HEK293 (cell line): ENCODE measurements at regions not wholly inside any gene's neighbourhood (a gene's known extent, or its start where the extent isn't known, plus 50 kb on each side); places are given as distances from the start of the nearest gene placed in this dataset.
"Not testable (repeated sequence)": the region's sequence is repeated elsewhere in the genome, so short reads cannot be mapped to it uniquely, and the experiment has no call there.

Experiments used
- CTCF ChIA-PET: fragments of 350-600 bp; formaldehyde crosslinking; extraction: SDS; loops from one replicate; lab custom pipeline; 2021; ENCODE audit warnings: antibody characterized with exemption; lab: Yijun Ruan, JAX
- POLR2A ChIA-PET: fragments of 300-600 bp; formaldehyde crosslinking; extraction: SDS; loops from one replicate; lab custom pipeline; 2020; ENCODE audit warnings: antibody characterized with exemption, inconsistent platforms; lab: Yijun Ruan, JAX
- H3K27ac ChIP-seq: fragments of 200-500 bp; sonication (Bioruptor generic); 2 replicates; pipeline ENCODE4 v1.5.1; 2014; ENCODE audit warnings: low read depth, low read length, control low read depth, inconsistent platforms; ENCODE audit errors: extremely low read depth
- H3K36me3 ChIP-seq, 2 experiments: fragments of 200-500 bp in 1 of 2; sonication (Bioruptor generic) in 1 of 2; 1 replicate in 1 of 2; 2 replicates in 1 of 2; pipeline ENCODE4 v1.5.1; 2014 to 2017; ENCODE audit warnings: inconsistent platforms in 2 of 2, low read length in 2 of 2; ENCODE audit not compliant: control insufficient read depth in 2 of 2, insufficient read depth in 1 of 2
- H3K4me1 ChIP-seq: fragments of 200-500 bp; sonication (Bioruptor generic); 2 replicates; pipeline ENCODE4 v1.5.1; 2014; ENCODE audit warnings: mild to moderate bottlenecking, low read length, inconsistent platforms; ENCODE audit not compliant: control insufficient read depth, insufficient read depth
- H3K4me3 ChIP-seq: 2 replicates; pipeline ENCODE4 v1.5.1; 2011; ENCODE audit warnings: low read depth, mild to moderate bottlenecking, control low read depth, low read length, moderate library complexity
- H3K9me3 ChIP-seq: fragments of 200-500 bp; sonication (Bioruptor generic); 2 replicates; pipeline ENCODE4 v1.5.1; 2014; ENCODE audit warnings: low read depth, low read length, inconsistent platforms; ENCODE audit not compliant: control insufficient read depth, insufficient read depth
- EGR2 ChIP-seq: fragments of 450-650 bp; formaldehyde crosslinking; IDR thresholded peaks from 2 replicates; pipeline ENCODE4 v1.5.1; 2016; ENCODE audit warnings: low read depth, missing biosample characterization, missing genetic modification characterization
- GLIS2 ChIP-seq: fragments of 450-650 bp; formaldehyde crosslinking; IDR thresholded peaks from 2 replicates; pipeline ENCODE4 v1.5.1; 2016; ENCODE audit warnings: missing biosample characterization, missing genetic modification characterization
- ZBTB1 ChIP-seq: fragments of 450-650 bp; formaldehyde crosslinking; IDR thresholded peaks from 2 replicates; pipeline ENCODE4 v1.5.1; 2016; ENCODE audit warnings: missing biosample characterization, missing genetic modification characterization
- ZNF114 ChIP-seq: fragments of 450-650 bp; formaldehyde crosslinking; IDR thresholded peaks from 2 replicates; pipeline ENCODE4 v1.5.0; 2017; ENCODE audit warnings: missing biosample characterization, missing genetic modification characterization
- ZNF2 ChIP-seq: fragments of 450-650 bp; formaldehyde crosslinking; IDR thresholded peaks from 2 replicates; pipeline ENCODE4 v1.5.1; 2016; ENCODE audit warnings: missing biosample characterization, missing genetic modification characterization
- ZNF292 ChIP-seq: fragments of 450-650 bp; formaldehyde crosslinking; IDR thresholded peaks from 2 replicates; pipeline ENCODE4 v1.5.1; 2016; ENCODE audit warnings: low read depth, missing biosample characterization, missing genetic modification characterization, borderline replicate concordance
- ZNF544 ChIP-seq: fragments of 450-650 bp; formaldehyde crosslinking; IDR thresholded peaks from 2 replicates; pipeline ENCODE4 v1.5.0; 2017; ENCODE audit warnings: missing biosample characterization, missing genetic modification characterization
- ZNF600 ChIP-seq: fragments of 450-650 bp; formaldehyde crosslinking; IDR thresholded peaks from 2 replicates; pipeline ENCODE4 v1.5.1; 2016; ENCODE audit warnings: missing biosample characterization, missing genetic modification characterization
- ZNF624 ChIP-seq: fragments of 450-650 bp; formaldehyde crosslinking; IDR thresholded peaks from 2 replicates; pipeline ENCODE4 v1.5.1; 2017; ENCODE audit warnings: missing biosample characterization, missing genetic modification characterization
- ZSCAN23 ChIP-seq: fragments of 450-650 bp; formaldehyde crosslinking; IDR thresholded peaks from 2 replicates; pipeline ENCODE4 v1.5.1; 2016; ENCODE audit warnings: missing biosample characterization, missing genetic modification characterization
- ZXDB ChIP-seq: fragments of 450-650 bp; formaldehyde crosslinking; IDR thresholded peaks from 2 replicates; pipeline ENCODE4 v1.5.1; 2016; ENCODE audit warnings: missing biosample characterization, missing genetic modification characterization
- TF ChIP-seq, protein P1 (sequence below): fragments of 450-650 bp; IDR thresholded peaks from 2 replicates; pipeline ENCODE4 v1.5.1; 2018; ENCODE audit warnings: missing biosample characterization, mild to moderate bottlenecking, missing genetic modification characterization
- TF ChIP-seq, protein P2 (sequence below): fragments of 450-650 bp; formaldehyde crosslinking; IDR thresholded peaks from 2 replicates; pipeline ENCODE4 v1.5.1; 2016; ENCODE audit warnings: missing biosample characterization, missing genetic modification characterization
- TF ChIP-seq, protein P3 (sequence below): fragments of 450-650 bp; formaldehyde crosslinking; IDR thresholded peaks from 2 replicates; pipeline ENCODE4 v1.5.1; 2016; ENCODE audit warnings: missing biosample characterization, missing genetic modification characterization
- TF ChIP-seq, protein P4 (sequence below): fragments of 450-650 bp; formaldehyde crosslinking; IDR thresholded peaks from 2 replicates; pipeline ENCODE4 v1.5.1; 2017; ENCODE audit warnings: missing biosample characterization, mild to moderate bottlenecking, missing genetic modification characterization, moderate library complexity

DNA sequence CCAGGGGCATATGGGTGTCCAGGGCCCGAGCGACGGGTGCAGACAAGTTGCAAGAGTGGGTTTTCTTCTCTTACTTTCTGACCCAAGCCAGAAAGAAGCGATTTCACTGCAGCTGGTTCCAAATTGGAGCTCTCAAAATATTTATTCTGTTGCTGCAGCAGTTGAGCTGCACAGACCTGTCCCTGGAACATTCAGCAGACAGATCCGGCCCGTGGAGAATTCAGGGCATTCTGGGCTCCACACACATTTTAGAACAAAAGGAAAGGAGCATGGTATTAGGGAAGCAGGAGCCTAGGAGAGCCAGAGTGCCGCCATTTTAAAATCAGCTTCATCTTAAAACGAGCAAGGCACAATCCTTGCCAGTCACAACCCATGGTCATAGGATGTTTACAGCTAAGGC lies 135.3 kb upstream of the TPM1 start:
- Histone ChIP-seq H3K9me3 (no peaks in the 10 kb centered on the region), H3K36me3 (no peaks in the 10 kb centered on the region), H3K4me1 (no peaks in the 10 kb centered on the region), H3K4me3 (no peak overlapping the region), H3K27ac (no peak overlapping the region)
- POLR2A ChIA-PET = no interaction called here
- CTCF ChIA-PET = interaction anchor here (0.9 to 1.4 kb wide), 2 partner anchors 8 to 140 kb away, joined by 3 read pairs; no protein-coding TSS in a partner anchor
- TF ChIP-seq ZXDB = no peak
- TF ChIP-seq ZNF600 (tag by site-specific recombination) = no peak
- TF ChIP-seq ZNF292 (tag by site-specific recombination) = no peak
- no peak for TF ChIP-seq EGR2 (tag by site-specific recombination)
- no peak for TF ChIP-seq ZNF624
- no peak for TF ChIP-seq ZSCAN23 (tag by site-specific recombination)
- TF ChIP-seq, protein P1, sequence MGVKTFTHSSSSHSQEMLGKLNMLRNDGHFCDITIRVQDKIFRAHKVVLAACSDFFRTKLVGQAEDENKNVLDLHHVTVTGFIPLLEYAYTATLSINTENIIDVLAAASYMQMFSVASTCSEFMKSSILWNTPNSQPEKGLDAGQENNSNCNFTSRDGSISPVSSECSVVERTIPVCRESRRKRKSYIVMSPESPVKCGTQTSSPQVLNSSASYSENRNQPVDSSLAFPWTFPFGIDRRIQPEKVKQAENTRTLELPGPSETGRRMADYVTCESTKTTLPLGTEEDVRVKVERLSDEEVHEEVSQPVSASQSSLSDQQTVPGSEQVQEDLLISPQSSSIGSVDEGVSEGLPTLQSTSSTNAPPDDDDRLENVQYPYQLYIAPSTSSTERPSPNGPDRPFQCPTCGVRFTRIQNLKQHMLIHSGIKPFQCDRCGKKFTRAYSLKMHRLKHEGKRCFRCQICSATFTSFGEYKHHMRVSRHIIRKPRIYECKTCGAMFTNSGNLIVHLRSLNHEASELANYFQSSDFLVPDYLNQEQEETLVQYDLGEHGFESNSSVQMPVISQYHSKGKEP (tag by site-specific recombination) = no peak
- no peak for TF ChIP-seq ZNF114 (tag by site-specific recombination)
- TF ChIP-seq, protein P2, sequence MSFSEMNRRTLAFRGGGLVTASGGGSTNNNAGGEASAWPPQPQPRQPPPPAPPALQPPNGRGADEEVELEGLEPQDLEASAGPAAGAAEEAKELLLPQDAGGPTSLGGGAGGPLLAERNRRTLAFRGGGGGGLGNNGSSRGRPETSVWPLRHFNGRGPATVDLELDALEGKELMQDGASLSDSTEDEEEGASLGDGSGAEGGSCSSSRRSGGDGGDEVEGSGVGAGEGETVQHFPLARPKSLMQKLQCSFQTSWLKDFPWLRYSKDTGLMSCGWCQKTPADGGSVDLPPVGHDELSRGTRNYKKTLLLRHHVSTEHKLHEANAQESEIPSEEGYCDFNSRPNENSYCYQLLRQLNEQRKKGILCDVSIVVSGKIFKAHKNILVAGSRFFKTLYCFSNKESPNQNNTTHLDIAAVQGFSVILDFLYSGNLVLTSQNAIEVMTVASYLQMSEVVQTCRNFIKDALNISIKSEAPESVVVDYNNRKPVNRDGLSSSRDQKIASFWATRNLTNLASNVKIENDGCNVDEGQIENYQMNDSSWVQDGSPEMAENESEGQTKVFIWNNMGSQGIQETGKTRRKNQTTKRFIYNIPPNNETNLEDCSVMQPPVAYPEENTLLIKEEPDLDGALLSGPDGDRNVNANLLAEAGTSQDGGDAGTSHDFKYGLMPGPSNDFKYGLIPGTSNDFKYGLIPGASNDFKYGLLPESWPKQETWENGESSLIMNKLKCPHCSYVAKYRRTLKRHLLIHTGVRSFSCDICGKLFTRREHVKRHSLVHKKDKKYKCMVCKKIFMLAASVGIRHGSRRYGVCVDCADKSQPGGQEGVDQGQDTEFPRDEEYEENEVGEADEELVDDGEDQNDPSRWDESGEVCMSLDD (tag by site-specific recombination) = no peak
- TF ChIP-seq, protein P3, sequence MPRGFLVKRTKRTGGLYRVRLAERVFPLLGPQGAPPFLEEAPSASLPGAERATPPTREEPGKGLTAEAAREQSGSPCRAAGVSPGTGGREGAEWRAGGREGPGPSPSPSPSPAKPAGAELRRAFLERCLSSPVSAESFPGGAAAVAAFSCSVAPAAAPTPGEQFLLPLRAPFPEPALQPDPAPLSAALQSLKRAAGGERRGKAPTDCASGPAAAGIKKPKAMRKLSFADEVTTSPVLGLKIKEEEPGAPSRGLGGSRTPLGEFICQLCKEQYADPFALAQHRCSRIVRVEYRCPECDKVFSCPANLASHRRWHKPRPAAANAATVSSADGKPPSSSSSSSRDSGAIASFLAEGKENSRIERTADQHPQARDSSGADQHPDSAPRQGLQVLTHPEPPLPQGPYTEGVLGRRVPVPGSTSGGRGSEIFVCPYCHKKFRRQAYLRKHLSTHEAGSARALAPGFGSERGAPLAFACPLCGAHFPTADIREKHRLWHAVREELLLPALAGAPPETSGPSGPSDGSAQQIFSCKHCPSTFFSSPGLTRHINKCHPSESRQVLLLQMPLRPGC (tag by site-specific recombination) = no peak
- TF ChIP-seq ZBTB1 (tag by site-specific recombination) = no peak
- no peak for TF ChIP-seq GLIS2 (tag by site-specific recombination)
- no peak for TF ChIP-seq ZNF2 (tag by site-specific recombination)

DNA sequence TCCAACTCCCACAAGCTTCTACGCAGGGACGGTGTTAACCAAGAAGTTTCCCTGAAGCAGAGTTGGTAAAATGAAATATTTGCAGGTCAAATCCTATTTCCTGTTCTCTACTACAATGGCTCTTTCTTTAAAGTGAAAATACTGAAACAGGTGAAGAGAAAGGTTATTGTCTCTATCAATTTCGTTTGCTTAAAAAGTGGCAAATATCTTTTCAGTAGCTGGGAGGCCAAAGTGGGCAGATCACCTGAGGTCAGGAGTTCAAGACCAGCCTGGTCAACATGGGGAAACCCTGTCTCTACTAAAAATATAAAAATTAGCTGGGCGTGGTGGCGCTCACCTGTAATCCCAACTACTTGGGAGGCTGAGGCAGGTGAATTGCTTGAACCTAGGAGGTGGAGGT lies 134.2 kb upstream of the TPM1 start:
- POLR2A ChIA-PET, H3K4me1 ChIP-seq, H3K36me3 ChIP-seq, H3K4me3 ChIP-seq, H3K27ac ChIP-seq, H3K9me3 ChIP-seq: not testable (repeated sequence)
- CTCF ChIA-PET = interaction anchor here (0.7 to 1.4 kb wide), 2 partner anchors 86 to 139 kb away, joined by 3 read pairs; no protein-coding TSS in a partner anchor

DNA sequence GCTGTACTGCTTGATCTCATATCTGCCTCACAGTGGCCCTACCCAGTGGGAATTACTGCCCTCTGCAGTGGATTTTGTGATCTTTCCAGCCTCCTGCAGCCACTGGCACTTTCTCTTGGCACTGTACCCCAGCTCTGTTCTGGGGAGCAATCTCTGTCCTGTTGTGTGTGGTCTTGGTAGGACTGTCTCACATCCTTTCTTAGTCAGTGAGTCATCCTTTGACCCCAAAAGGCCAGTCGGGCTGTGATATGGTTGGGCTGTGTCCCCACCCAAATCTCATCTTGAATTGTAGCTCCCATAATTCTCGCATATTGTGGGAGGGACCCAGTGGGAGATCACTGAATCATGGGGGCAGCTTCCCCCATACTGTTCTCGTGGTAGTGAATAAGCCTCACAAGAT lies 133.3 kb upstream of the TPM1 start:
- H3K4me3 ChIP-seq = no peak overlapping the region
- H3K4me1 ChIP-seq = no peaks in the 10 kb centered on the region
- CTCF ChIA-PET = no interaction called here
- no peak overlapping the region for H3K27ac ChIP-seq
- TF ChIP-seq ZNF544 = no peak
- TF ChIP-seq, protein P4, sequence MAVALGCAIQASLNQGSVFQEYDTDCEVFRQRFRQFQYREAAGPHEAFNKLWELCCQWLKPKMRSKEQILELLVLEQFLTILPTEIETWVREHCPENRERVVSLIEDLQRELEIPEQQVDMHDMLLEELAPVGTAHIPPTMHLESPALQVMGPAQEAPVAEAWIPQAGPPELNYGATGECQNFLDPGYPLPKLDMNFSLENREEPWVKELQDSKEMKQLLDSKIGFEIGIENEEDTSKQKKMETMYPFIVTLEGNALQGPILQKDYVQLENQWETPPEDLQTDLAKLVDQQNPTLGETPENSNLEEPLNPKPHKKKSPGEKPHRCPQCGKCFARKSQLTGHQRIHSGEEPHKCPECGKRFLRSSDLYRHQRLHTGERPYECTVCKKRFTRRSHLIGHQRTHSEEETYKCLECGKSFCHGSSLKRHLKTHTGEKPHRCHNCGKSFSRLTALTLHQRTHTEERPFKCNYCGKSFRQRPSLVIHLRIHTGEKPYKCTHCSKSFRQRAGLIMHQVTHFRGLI (tag by site-specific recombination) = peak; percentile 48; the same call in 1 of the 2 replicates
- no peaks in the 10 kb centered on the region for H3K36me3 ChIP-seq
- POLR2A ChIA-PET = no interaction called here
- H3K9me3 ChIP-seq = no peaks in the 10 kb centered on the region
